Left ventricle myocardium inferior (tissue), 1 donor: ENCODE measurements at regions not wholly inside any gene's neighbourhood (a gene's known extent, or its start where the extent isn't known, plus 50 kb on each side); places are given as distances from the start of the nearest gene placed in this dataset.
"Not testable (repeated sequence)": the region's sequence is repeated elsewhere in the genome, so short reads cannot be mapped to it uniquely, and the experiment has no call there.

Source experiments
- DNase-seq: peaks from one replicate; pipeline ENCODE4 v3.0.0-alpha.2; 2020
- H3K27ac ChIP-seq: fragments of 200-600 bp; replicated peaks from 2 replicates; pipeline ENCODE4 v1.8.0; 2021
- H3K27me3 ChIP-seq: fragments of 200-600 bp; 2 replicates; pipeline ENCODE4 v1.8.0; 2021; ENCODE audit warnings: low read depth
- H3K36me3 ChIP-seq: fragments of 200-600 bp; 2 replicates; pipeline ENCODE4 v1.8.0; 2021
- H3K4me1 ChIP-seq: fragments of 200-600 bp; 2 replicates; pipeline ENCODE4 v1.8.0; 2021
- H3K4me3 ChIP-seq: fragments of 200-600 bp; 2 replicates; pipeline ENCODE4 v1.8.0; 2021; ENCODE audit warnings: mild to moderate bottlenecking, moderate library complexity
- H3K9me3 ChIP-seq: fragments of 200-600 bp; replicated peaks from 2 replicates; pipeline ENCODE4 v1.8.0; 2021
- intact Hi-C: fragments of 100-400 bp; cut with micrococcal nuclease; formaldehyde crosslinking; loops from one replicate; pipeline ENCODE4 v1.11.0; 2022
- TF ChIP-seq, protein P1 (sequence below): fragments of 200-600 bp; IDR thresholded peaks from 2 replicates; pipeline ENCODE4 v1.8.0; 2021; ENCODE audit warnings: antibody characterized with exemption, mild to moderate bottlenecking, borderline replicate concordance
- donor health status: DM: no; HTN: yes; CAD: no; lungs with severe emphysema.

DNA sequence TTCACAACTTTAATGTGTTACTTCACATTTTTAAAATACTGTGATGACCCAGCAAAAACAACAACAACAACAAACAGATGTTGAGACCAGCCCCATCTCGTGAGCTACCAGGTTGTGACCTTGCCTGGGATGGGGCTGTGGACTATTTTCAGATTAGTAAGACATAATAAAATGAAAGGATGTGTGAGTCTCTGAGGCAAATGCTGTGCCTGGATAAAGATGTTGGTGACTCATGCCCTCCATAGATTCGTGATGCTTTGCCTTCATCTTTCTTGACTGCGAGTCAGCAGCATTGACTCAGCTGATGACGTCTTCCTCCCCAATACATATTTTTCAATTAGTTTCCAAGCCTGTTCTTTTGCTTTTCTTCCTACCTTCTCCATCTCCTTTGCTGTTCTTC lies 453.0 kb upstream of the CFAP20DC start:
- Histone ChIP-seq H3K36me3 (no peaks in the 10 kb centered on the region), H3K9me3 (no peaks in the 10 kb centered on the region), H3K27ac (no peak overlapping the region), H3K27me3 (no peaks in the 10 kb centered on the region), H3K4me1 (no peaks in the 10 kb centered on the region), H3K4me3 (no peak overlapping the region)
- DNase-seq = no peak
- intact Hi-C loops = no loop called here
- TF ChIP-seq, protein P1, sequence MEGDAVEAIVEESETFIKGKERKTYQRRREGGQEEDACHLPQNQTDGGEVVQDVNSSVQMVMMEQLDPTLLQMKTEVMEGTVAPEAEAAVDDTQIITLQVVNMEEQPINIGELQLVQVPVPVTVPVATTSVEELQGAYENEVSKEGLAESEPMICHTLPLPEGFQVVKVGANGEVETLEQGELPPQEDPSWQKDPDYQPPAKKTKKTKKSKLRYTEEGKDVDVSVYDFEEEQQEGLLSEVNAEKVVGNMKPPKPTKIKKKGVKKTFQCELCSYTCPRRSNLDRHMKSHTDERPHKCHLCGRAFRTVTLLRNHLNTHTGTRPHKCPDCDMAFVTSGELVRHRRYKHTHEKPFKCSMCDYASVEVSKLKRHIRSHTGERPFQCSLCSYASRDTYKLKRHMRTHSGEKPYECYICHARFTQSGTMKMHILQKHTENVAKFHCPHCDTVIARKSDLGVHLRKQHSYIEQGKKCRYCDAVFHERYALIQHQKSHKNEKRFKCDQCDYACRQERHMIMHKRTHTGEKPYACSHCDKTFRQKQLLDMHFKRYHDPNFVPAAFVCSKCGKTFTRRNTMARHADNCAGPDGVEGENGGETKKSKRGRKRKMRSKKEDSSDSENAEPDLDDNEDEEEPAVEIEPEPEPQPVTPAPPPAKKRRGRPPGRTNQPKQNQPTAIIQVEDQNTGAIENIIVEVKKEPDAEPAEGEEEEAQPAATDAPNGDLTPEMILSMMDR = no peak

DNA sequence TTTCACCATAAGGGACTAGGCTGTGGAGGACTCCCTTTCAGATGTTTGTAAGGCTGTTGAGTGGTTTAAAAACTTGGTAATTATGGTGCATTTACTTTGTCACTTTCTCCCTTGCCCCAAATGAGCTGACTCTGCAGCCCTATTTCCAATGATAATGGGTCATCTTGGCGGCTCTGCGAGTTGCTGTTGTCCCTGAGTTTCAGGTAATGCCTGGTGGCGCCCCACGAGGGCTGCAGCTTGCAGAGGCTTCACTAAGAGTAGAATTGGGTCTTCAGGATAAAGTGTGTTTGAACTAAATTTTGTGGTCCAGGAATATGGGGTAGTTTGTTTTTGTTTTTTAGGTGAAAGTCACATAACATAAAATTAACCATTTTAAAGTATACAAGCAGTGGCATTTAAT lies 450.1 kb upstream of the CFAP20DC start:
- H3K27me3 ChIP-seq = no peaks in the 10 kb centered on the region
- H3K4me3 ChIP-seq = no peak overlapping the region
- intact Hi-C loops = no loop called here
- no peaks in the 10 kb centered on the region for H3K36me3 ChIP-seq
- DNase-seq = no peak
- TF ChIP-seq, protein P1 = no peak
- no peaks in the 10 kb centered on the region for H3K9me3 ChIP-seq
- H3K4me1 ChIP-seq = no peaks in the 10 kb centered on the region
- H3K27ac ChIP-seq = no peak overlapping the region

DNA sequence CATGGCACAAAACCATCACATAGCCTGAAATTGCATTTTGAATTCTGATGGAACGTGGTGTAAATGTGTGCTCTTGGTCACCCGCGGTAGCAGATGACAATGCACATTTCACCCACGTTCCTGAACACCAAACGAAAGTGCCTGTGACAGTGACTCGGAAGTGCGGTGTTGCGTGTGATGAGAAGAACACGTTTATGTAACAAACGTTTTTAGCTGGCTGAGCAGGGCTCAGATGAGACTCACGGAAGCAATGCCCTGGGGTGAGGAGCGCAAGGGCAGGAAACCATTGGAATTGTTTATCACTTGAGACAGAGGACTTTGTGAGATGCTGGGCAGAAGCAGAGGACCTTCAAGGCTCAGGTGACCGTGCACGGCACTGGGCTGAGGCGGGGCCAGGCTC lies 449.2 kb upstream of the CFAP20DC start:
- Histone ChIP-seq H3K36me3 (no peaks in the 10 kb centered on the region), H3K9me3 (no peaks in the 10 kb centered on the region), H3K27ac (no peak overlapping the region), H3K4me3 (no peak overlapping the region), H3K4me1 (no peaks in the 10 kb centered on the region), H3K27me3 (no peaks in the 10 kb centered on the region)
- intact Hi-C loops = no loop called here
- TF ChIP-seq, protein P1 = no peak
- DNase-seq = no peak

DNA sequence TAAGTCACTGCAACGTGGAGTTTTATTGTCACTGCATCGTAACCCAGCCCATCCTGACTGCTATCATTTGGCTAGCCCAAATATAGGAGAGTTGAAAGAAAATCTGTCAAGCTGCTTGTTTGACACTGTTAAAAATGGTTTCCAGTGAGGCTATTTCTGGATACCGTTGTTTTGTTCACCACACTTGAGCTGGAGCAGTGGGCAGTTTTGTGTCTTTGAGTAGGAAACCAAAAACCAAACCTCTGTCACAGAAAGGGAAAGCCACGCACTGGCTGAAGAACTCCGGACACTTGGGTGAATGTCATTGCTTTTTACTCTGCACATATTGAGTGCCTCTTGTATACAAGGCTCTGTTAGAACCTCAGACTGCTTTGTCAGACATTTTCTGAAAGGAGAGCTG lies 446.4 kb upstream of the CFAP20DC start:
- TF ChIP-seq, protein P1 = no peak
- intact Hi-C loops = no loop called here
- Histone ChIP-seq H3K27me3 (no peaks in the 10 kb centered on the region), H3K4me3 (no peak overlapping the region), H3K9me3 (no peaks in the 10 kb centered on the region), H3K36me3 (no peaks in the 10 kb centered on the region), H3K27ac (no peak overlapping the region), H3K4me1 (no peaks in the 10 kb centered on the region)
- DNase-seq = no peak

DNA sequence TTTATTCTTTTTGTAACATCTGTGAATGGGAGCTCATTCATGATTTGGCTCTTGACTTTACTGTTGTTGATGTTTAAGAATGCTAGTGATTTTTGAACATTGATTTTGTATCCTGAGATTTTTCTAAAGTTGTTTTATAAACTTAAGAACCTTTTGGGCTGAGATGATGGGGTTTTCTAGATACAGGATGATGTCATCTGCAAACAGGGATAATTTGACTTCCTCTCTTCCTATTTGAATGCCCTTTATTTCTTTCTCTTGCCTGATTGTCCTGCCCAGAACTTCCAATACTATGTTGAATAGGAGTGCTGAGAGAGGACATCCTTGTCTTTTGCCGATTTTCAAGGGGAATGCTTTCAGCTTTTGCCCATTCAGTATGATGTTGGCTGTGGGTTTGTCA lies 445.1 kb upstream of the CFAP20DC start:
- H3K27me3 ChIP-seq, H3K4me3 ChIP-seq, H3K9me3 ChIP-seq, intact Hi-C loops, H3K36me3 ChIP-seq, H3K4me1 ChIP-seq, DNase-seq, H3K27ac ChIP-seq: not testable (repeated sequence)

DNA sequence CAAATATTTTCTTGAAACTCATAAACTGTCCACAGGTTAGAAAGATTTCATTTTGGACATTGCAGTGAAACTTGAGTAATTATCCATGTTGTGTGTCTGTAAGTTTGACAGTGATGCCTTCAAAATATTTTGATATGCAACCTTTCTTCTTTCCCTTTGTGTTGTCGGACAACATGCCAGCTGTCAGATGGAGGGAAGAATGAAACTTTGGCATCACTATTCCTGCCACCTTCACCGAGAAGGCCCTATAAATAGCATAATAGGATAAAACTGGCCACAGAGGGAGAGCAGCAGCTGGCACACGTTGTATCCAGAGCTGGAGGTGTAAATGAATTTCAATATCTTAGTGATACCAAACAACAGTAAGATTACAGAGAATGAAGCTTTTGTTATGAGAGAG lies 436.7 kb upstream of the CFAP20DC start:
- TF ChIP-seq, protein P1 = no peak
- DNase-seq = no peak
- no peaks in the 10 kb centered on the region for H3K9me3 ChIP-seq
- no peak overlapping the region for H3K4me3 ChIP-seq
- peak overlapping the region; percentile 36 for H3K27ac ChIP-seq
- no peaks in the 10 kb centered on the region for H3K27me3 ChIP-seq
- H3K4me1 ChIP-seq = peaks cover 5% of the 10 kb centered on the region
- intact Hi-C loops = no loop called here
- no peaks in the 10 kb centered on the region for H3K36me3 ChIP-seq
